ENCODE measurements at regions not wholly inside any gene's neighbourhood (a gene's known extent, or its start where the extent isn't known, plus 50 kb on each side); places are given as distances from the start of the nearest gene placed in this dataset.

GRCh38 chr11:86723281-86723680 lies 50.9 kb upstream of the ME3 start:
- Mint-ChIP-seq H3K4me1 (no peaks in the 10 kb centered on the region), H3K27me3 (ENCODE audit: insufficient read depth, low read depth, poor library complexity) (no peaks in the 10 kb centered on the region), H3K9me3 (peaks cover 13% of the 10 kb centered on the region; the same call in 2 of the 3 replicates), H3K36me3 (ENCODE audit: low read depth) (no peaks in the 10 kb centered on the region), H3K4me3 (no peak overlapping the region), H3K27ac (no peak overlapping the region)
- Histone ChIP-seq H3K27ac (ENCODE audit: low read depth) (no peak overlapping the region), H3K36me3 (ENCODE audit: insufficient read depth) (no peaks in the 10 kb centered on the region), H3K27me3 (ENCODE audit: insufficient read depth) (no peaks in the 10 kb centered on the region), H3K4me3 (no peak overlapping the region), H3K4me1 (ENCODE audit: insufficient read depth) (no peaks in the 10 kb centered on the region), H2AFZ (no peak overlapping the region), H4K20me1 (replicated peaks; ENCODE audit: insufficient read depth) (no peaks in the 10 kb centered on the region), H3K9me2 (ENCODE audit: insufficient read depth) (peaks cover 3% of the 10 kb centered on the region; the same call in 1 of the 2 replicates), H3K4me2 (no peak overlapping the region), H3K79me2 (replicated peaks; ENCODE audit: insufficient read depth) (no peaks in the 10 kb centered on the region), H3F3A (replicated peaks; ENCODE audit: low read depth) (no peaks in the 10 kb centered on the region)
- TF ChIP-seq CREB1 (CRISPR knock-in tag; IDR thresholded peaks at IDR 0.05; ENCODE audit: low read depth) (no peak), ZNF462 (CRISPR knock-in tag; IDR thresholded peaks at IDR 0.05) (no peak), STAT1 (IDR thresholded peaks at IDR 0.05; ENCODE audit: unreplicated experiment) (no peak), NANOG (IDR thresholded peaks at IDR 0.05; ENCODE audit: borderline replicate concordance) (no peak), JUNB (IDR thresholded peaks at IDR 0.05; ENCODE audit: unreplicated experiment) (no peak), ZNF331 (CRISPR knock-in tag; IDR thresholded peaks at IDR 0.05; ENCODE audit: low read depth) (no peak), EZH2 (IDR thresholded peaks at IDR 0.05; ENCODE audit: low read depth, unreplicated experiment) (no peak)
- TF ChIP-seq, protein P1, sequence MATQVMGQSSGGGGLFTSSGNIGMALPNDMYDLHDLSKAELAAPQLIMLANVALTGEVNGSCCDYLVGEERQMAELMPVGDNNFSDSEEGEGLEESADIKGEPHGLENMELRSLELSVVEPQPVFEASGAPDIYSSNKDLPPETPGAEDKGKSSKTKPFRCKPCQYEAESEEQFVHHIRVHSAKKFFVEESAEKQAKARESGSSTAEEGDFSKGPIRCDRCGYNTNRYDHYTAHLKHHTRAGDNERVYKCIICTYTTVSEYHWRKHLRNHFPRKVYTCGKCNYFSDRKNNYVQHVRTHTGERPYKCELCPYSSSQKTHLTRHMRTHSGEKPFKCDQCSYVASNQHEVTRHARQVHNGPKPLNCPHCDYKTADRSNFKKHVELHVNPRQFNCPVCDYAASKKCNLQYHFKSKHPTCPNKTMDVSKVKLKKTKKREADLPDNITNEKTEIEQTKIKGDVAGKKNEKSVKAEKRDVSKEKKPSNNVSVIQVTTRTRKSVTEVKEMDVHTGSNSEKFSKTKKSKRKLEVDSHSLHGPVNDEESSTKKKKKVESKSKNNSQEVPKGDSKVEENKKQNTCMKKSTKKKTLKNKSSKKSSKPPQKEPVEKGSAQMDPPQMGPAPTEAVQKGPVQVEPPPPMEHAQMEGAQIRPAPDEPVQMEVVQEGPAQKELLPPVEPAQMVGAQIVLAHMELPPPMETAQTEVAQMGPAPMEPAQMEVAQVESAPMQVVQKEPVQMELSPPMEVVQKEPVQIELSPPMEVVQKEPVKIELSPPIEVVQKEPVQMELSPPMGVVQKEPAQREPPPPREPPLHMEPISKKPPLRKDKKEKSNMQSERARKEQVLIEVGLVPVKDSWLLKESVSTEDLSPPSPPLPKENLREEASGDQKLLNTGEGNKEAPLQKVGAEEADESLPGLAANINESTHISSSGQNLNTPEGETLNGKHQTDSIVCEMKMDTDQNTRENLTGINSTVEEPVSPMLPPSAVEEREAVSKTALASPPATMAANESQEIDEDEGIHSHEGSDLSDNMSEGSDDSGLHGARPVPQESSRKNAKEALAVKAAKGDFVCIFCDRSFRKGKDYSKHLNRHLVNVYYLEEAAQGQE (IDR thresholded peaks at IDR 0.05; ENCODE audit: unreplicated experiment), result no peak
- TF ChIP-seq, protein P2, sequence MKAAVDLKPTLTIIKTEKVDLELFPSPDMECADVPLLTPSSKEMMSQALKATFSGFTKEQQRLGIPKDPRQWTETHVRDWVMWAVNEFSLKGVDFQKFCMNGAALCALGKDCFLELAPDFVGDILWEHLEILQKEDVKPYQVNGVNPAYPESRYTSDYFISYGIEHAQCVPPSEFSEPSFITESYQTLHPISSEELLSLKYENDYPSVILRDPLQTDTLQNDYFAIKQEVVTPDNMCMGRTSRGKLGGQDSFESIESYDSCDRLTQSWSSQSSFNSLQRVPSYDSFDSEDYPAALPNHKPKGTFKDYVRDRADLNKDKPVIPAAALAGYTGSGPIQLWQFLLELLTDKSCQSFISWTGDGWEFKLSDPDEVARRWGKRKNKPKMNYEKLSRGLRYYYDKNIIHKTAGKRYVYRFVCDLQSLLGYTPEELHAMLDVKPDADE (IDR thresholded peaks at IDR 0.05), result no peak
- TF ChIP-seq, protein P3, sequence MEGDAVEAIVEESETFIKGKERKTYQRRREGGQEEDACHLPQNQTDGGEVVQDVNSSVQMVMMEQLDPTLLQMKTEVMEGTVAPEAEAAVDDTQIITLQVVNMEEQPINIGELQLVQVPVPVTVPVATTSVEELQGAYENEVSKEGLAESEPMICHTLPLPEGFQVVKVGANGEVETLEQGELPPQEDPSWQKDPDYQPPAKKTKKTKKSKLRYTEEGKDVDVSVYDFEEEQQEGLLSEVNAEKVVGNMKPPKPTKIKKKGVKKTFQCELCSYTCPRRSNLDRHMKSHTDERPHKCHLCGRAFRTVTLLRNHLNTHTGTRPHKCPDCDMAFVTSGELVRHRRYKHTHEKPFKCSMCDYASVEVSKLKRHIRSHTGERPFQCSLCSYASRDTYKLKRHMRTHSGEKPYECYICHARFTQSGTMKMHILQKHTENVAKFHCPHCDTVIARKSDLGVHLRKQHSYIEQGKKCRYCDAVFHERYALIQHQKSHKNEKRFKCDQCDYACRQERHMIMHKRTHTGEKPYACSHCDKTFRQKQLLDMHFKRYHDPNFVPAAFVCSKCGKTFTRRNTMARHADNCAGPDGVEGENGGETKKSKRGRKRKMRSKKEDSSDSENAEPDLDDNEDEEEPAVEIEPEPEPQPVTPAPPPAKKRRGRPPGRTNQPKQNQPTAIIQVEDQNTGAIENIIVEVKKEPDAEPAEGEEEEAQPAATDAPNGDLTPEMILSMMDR (conservative IDR thresholded peaks at IDR 0.05; ENCODE audit: low read depth in 2 of 2), result no peak
- DNase-seq (ENCODE audit: low spot score) (no peak), ATAC-seq (no peak)

Data from GM23338 (cell line).